DND-41 (cell line): ENCODE measurements at regions not wholly inside any gene's neighbourhood (a gene's known extent, or its start where the extent isn't known, plus 50 kb on each side); places are given as distances from the start of the nearest gene placed in this dataset.

Experiments
- CTCF ChIP-seq: IDR thresholded peaks from 2 replicates; pipeline ENCODE4 v1.5.1; 2012; ENCODE audit warnings: borderline replicate concordance, low read length, moderate library complexity, mild to moderate bottlenecking; ENCODE audit not compliant: poor library complexity, severe bottlenecking; ENCODE audit errors: extremely low read depth
- EZH2 ChIP-seq: IDR thresholded peaks from 3 replicates; pipeline ENCODE4 v1.6.1; 2012; ENCODE audit warnings: borderline replicate concordance, low read depth, mild to moderate bottlenecking, moderate library complexity, low read length, inconsistent platforms; ENCODE audit not compliant: severe bottlenecking

GRCh38 chr18:41410006-41410405 is 545.0 kb upstream of the PIK3C3 start:
- TF ChIP-seq CTCF: no peak
- TF ChIP-seq EZH2: no peak
